Parathyroid adenoma (tissue), 2 donors: ENCODE measurements at regions not wholly inside any gene's neighbourhood (a gene's known extent, or its start where the extent isn't known, plus 50 kb on each side); places are given as distances from the start of the nearest gene placed in this dataset.

Experiments
- H2AFZ ChIP-seq: fragments of 300-600 bp; sonication (generic); one replicate; pipeline ENCODE4 v1.7.0; 2017; ENCODE audit warnings: antibody characterized with exemption, mild to moderate bottlenecking
- H3K27ac ChIP-seq: fragments of 300-600 bp; sonication (generic); one replicate; pipeline ENCODE4 v1.7.0; 2017
- H3K27me3 ChIP-seq: fragments of 300-600 bp; sonication (generic); one replicate; pipeline ENCODE4 v1.7.0; 2017; ENCODE audit warnings: low read length; ENCODE audit not compliant: control insufficient read depth, insufficient read depth
- H3K36me3 ChIP-seq: fragments of 300-600 bp; sonication (generic); one replicate; pipeline ENCODE4 v1.7.0; 2017; ENCODE audit warnings: low read length; ENCODE audit not compliant: control insufficient read depth, insufficient read depth
- H3K4me1 ChIP-seq: fragments of 300-600 bp; sonication (generic); one replicate; pipeline ENCODE4 v1.7.0; 2017; ENCODE audit warnings: control low read depth
- H3K4me2 ChIP-seq: fragments of 300-600 bp; sonication (generic); one replicate; pipeline ENCODE4 v1.7.0; 2017; ENCODE audit warnings: low read length
- H3K4me3 ChIP-seq: fragments of 300-600 bp; sonication (generic); one replicate; pipeline ENCODE4 v1.7.0; 2017; ENCODE audit warnings: low read depth, low read length
- H3K79me2 ChIP-seq: fragments of 300-600 bp; sonication (generic); one replicate; pipeline ENCODE4 v1.7.0; 2017; ENCODE audit warnings: control low read depth
- H3K9ac ChIP-seq: fragments of 300-600 bp; sonication (generic); one replicate; pipeline ENCODE4 v1.7.0; 2017; ENCODE audit warnings: mild to moderate bottlenecking
- H3K9me3 ChIP-seq: fragments of 300-600 bp; sonication (generic); one replicate; pipeline ENCODE4 v1.7.0; 2017; ENCODE audit warnings: low read length; ENCODE audit not compliant: control insufficient read depth
- TF ChIP-seq, protein P1 (sequence below): fragments of 300-600 bp; sonication (generic); IDR thresholded peaks from one replicate; pipeline ENCODE4 v1.7.0; 2017; ENCODE audit warnings: antibody characterized with exemption, mild to moderate bottlenecking
- donor health status: primary hyperparathyroidism.

DNA sequence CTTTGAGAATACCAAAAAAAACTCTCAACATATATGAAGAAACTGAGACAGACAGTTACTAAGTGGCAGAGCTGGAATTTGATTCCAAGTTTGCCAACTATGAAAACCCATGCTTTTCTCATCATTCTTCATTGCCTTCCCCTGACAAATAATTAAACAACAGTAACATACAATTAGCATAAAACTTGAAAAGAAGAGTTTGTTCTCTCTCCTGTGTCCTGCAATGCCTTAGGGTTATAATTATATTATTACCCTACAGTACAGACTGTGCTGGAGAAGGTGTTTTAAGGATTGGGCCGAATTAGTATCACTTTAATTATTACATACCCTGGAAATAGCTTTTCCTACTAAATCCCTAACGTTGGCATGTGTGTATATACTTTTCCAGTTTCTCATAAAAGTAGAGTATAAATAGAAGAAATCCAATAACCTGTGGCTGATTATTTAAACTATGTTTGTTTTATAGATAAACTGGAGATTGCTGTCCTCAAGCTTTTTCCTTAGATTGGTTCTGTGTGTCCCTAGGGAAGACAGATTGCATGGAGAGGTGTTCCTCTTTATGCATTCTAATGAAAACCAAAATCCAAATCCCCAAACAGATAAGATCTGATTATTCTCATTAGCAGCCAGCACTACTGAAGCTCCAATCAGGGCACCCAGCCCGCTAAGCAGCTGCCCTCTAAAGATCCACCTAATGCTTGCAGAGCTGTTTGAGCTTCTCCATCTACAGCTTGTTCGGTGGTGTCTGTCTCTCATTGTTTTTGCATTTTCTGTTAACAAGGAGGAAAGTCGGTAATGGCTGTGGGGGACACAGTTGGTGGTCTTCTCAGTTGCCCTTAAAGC lies 156.3 kb downstream of the TM2D1 start:
- TF ChIP-seq, protein P1, sequence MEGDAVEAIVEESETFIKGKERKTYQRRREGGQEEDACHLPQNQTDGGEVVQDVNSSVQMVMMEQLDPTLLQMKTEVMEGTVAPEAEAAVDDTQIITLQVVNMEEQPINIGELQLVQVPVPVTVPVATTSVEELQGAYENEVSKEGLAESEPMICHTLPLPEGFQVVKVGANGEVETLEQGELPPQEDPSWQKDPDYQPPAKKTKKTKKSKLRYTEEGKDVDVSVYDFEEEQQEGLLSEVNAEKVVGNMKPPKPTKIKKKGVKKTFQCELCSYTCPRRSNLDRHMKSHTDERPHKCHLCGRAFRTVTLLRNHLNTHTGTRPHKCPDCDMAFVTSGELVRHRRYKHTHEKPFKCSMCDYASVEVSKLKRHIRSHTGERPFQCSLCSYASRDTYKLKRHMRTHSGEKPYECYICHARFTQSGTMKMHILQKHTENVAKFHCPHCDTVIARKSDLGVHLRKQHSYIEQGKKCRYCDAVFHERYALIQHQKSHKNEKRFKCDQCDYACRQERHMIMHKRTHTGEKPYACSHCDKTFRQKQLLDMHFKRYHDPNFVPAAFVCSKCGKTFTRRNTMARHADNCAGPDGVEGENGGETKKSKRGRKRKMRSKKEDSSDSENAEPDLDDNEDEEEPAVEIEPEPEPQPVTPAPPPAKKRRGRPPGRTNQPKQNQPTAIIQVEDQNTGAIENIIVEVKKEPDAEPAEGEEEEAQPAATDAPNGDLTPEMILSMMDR, result no peak
- Histone ChIP-seq H2AFZ (no peak overlapping the region), H3K4me2 (no peak overlapping the region), H3K79me2 (no peaks in the 10 kb centered on the region), H3K4me1 (no peaks in the 10 kb centered on the region), H3K27me3 (no peaks in the 10 kb centered on the region), H3K36me3 (no peaks in the 10 kb centered on the region), H3K27ac (no peak overlapping the region), H3K9ac (no peak overlapping the region), H3K9me3 (no peaks in the 10 kb centered on the region), H3K4me3 (no peak overlapping the region)

DNA sequence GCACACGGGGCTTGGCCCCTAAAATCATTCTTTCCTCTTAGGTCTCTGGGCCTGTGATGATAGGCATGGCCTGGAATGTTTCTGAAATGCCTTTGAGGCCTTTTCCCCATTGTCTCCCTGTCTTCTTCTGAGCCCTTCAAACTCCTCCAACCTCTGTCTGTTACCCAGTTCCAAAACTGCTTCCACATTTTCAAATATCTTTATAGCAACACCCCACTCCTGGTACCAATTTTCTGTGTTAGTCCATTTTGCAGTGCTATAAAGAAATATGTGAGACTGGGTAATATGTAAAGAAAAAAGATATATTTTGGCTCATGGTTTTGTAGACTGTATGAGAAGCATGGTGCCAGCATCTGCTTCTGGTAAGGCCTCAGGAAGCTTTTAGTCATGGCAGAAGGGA lies 158.8 kb downstream of the TM2D1 start:
- Histone ChIP-seq H3K27ac (no peak overlapping the region), H3K4me1 (no peaks in the 10 kb centered on the region), H3K4me2 (no peak overlapping the region), H3K4me3 (no peak overlapping the region), H3K79me2 (no peaks in the 10 kb centered on the region), H3K36me3 (no peaks in the 10 kb centered on the region), H3K27me3 (no peaks in the 10 kb centered on the region), H3K9me3 (no peaks in the 10 kb centered on the region), H2AFZ (no peak overlapping the region), H3K9ac (no peak overlapping the region)
- TF ChIP-seq, protein P1, result no peak

DNA sequence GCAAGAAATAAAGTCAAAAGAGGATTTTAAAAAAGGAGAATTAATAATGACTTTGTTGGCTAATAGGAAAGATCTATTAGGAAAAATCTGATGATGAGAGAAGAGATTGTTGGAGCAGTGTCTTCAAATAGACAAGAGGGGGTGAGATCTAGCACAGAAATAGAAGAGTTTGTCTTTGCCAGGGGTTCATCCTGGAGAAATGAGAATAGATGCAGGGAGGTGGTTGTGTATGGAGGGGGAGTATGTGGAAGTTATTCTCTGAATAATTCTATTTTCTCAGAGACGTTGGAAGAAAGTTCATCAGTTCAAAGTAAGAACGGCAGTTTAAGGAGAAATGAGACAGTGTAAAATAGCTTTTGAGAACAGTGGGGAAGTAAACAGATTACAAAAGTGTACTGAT lies 161.3 kb downstream of the TM2D1 start:
- H3K36me3 ChIP-seq, result no peaks in the 10 kb centered on the region
- H2AFZ ChIP-seq, result no peak overlapping the region
- no peak overlapping the region for H3K4me2 ChIP-seq
- no peaks in the 10 kb centered on the region for H3K4me1 ChIP-seq
- H3K4me3 ChIP-seq, result no peak overlapping the region
- H3K9ac ChIP-seq, result no peak overlapping the region
- TF ChIP-seq, protein P1, result no peak
- H3K27me3 ChIP-seq, result no peaks in the 10 kb centered on the region
- H3K9me3 ChIP-seq, result no peaks in the 10 kb centered on the region
- H3K79me2 ChIP-seq, result no peaks in the 10 kb centered on the region
- no peak overlapping the region for H3K27ac ChIP-seq

DNA sequence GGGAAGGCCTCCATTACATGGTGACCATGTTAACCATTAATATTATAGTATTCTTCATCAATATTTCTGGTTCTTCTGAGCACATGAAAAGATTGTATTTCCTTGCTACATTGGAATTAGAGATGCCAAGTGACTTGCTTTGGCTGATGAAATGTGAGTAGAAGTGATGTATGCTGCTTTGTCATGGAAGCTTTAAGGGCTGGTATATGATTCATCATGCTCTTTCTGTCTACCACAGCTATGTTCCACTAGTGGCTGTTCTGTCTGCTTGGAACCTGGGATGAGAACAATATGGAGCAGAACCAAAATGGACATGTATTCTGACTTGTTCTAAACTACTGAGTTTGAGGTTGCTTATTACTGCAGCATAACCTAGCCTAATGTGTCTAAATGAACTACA lies 163.3 kb downstream of the TM2D1 start:
- H3K4me3 ChIP-seq, result no peak overlapping the region

More for the DNA sequence above, 163.3 kb downstream of the TM2D1 start:
- Histone ChIP-seq H3K4me1 (no peaks in the 10 kb centered on the region), H3K9me3 (no peaks in the 10 kb centered on the region), H3K36me3 (no peaks in the 10 kb centered on the region), H3K9ac (no peak overlapping the region), H2AFZ (no peak overlapping the region), H3K4me2 (no peak overlapping the region), H3K79me2 (no peaks in the 10 kb centered on the region), H3K27ac (no peak overlapping the region), H3K27me3 (no peaks in the 10 kb centered on the region)
- TF ChIP-seq, protein P1, result no peak
